ENCODE measurements at regions not wholly inside any gene's neighbourhood (a gene's known extent, or its start where the extent isn't known, plus 50 kb on each side); places are given as distances from the start of the nearest gene placed in this dataset.
"Not testable (repeated sequence)": the region's sequence is repeated elsewhere in the genome, so short reads cannot be mapped to it uniquely, and the experiment has no call there.

DNA sequence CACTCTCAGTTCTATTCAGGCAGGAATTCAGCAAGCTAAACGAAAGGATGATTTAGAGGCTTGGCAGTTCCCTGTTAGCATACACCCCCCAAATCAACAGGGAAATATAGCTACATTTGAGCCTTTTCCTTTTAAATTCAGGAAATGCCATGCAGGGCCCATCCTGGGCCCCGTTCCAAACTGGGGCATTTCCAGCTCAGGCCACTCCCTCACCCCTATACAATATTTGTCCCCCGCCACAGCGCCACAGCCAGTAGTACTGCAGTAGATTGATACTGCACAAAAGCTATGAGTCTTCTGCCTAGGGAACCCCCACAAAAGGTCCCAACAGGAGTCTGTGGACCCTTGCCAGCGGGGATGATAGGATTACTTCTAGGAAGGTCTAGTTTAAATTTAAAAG lies 102.0 kb upstream of the MAPK10 start:
- no peaks in the 10 kb centered on the region for H3K4me1 ChIP-seq (ENCODE audit: insufficient read depth)
- WGBS, 3 donors: 85 to 92% (median 89%) methylated on average over 5 of the region's 5 CpGs
- H3K27me3 ChIP-seq: no peaks in the 10 kb centered on the region
- peaks cover 0 to 3% of the 10 kb centered on the region in 2 donors for H3K9me3 ChIP-seq
- H3K36me3 ChIP-seq: no peaks in the 10 kb centered on the region
- H3K27ac ChIP-seq: no peak overlapping the region
- intact Hi-C loops (cut with DNase I): no loop called here
- no peak for DNase-seq
- H3K4me3 ChIP-seq: no peak overlapping the region
- no peak for TF ChIP-seq CTCF (IDR thresholded peaks at IDR 0.05)
- TF ChIP-seq POLR2A (IDR thresholded peaks at IDR 0.05): no peak
- no peak for TF ChIP-seq EP300 (IDR thresholded peaks at IDR 0.05)

DNA sequence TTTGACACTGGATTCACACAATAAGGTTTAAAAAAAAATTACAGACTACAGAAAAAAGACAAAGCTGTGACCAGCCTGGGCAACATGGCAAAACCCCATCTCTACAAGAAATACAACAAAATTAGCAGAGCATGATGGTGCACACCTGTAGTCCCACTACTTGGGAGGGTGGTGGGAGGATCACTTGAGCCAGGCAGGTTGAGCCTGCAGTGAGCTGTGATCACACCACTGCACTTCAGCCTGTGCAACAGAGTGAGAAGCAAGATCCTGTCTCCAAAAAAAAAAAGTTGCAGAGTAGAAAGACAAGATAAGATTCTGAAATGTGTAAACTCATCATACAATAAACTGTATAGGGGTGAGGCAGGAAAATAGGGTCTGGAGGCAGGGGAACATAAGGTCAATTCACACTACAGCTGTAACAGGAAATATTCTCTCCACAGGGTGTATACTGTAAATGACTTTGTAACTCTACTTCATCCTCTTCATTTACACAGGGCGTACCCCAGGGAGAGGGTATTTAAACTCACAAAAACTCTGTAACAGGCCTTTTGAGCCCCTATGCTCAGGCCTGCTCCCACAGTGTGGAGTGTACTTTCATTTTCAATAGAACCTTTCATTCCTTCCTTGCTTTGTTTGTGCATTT lies 112.6 kb upstream of the MAPK10 start:
- intact Hi-C loops (cut with DNase I): no loop called here
- no peak overlapping the region for H3K27ac ChIP-seq

DNA sequence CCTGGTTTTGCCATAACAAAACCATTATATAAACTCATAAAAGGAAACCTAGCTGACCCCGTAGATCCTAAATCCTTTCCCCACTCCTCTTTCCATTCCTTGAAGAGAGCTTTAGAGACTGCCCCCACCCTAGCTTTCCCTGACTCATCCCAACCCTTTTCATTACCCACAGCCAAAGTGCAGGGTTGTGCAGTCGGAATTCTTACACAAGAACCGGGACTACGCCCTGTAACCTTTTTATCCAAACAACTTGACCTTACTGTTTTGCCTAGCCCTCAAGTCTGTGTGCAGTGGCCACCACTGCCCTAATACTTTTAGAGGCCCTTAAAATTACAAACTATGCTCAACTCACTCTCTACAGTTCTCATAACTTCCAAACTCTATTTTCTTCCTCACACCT lies 116.0 kb upstream of the PTPN13 start:
- H3K4me3 ChIP-seq; H3K27ac ChIP-seq; DNase-seq; H3K27me3 ChIP-seq; intact Hi-C loops (cut with DNase I); H3K9me3 ChIP-seq; H3K36me3 ChIP-seq; H3K4me1 ChIP-seq (ENCODE audit: insufficient read depth): not testable (repeated sequence)
- 93 to 99% (median 95%) methylated on average over 4 of the region's 4 CpGs for WGBS, 3 donors

More for the DNA sequence above, 112.6 kb upstream of the MAPK10 start:
- H3K4me1 ChIP-seq (ENCODE audit: insufficient read depth): peaks cover 2% of the 10 kb centered on the region
- WGBS, 3 donors: 89 to 97% (median 93%) methylated on average over 1 of the region's 1 CpG
- H3K36me3 ChIP-seq: no peaks in the 10 kb centered on the region
- TF ChIP-seq EP300 (IDR thresholded peaks at IDR 0.05): no peak
- no peak for TF ChIP-seq CTCF (IDR thresholded peaks at IDR 0.05)
- TF ChIP-seq POLR2A (IDR thresholded peaks at IDR 0.05): no peak
- no peaks in the 10 kb centered on the region for H3K27me3 ChIP-seq
- no peaks in the 10 kb centered on the region for H3K9me3 ChIP-seq
- H3K4me3 ChIP-seq: no peak overlapping the region
- DNase-seq: no peak

DNA sequence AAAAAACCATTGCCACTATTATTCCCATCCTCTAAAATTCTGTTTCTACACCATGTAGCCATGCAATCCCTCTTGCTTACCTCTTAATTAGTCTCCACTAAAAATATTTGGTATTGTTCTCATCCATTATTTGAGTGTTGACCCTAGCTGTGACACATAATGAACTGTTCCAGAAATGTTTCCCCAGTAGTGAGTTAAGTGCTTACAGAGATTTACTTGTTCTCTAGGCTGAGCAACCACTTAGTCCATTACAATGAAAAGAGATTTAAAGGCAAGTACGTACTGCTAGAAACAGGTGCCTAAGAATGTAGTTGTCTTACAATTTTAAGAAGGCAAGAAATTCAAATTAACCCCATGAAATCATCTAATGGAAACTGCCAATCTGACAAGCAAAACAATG lies 112.7 kb upstream of the PTPN13 start:
- DNase-seq: no peak
- Histone ChIP-seq H3K36me3 (no peaks in the 10 kb centered on the region), H3K27ac (no peak overlapping the region), H3K4me1 (ENCODE audit: insufficient read depth) (no peaks in the 10 kb centered on the region), H3K9me3 (no peaks in the 10 kb centered on the region), H3K27me3 (no peaks in the 10 kb centered on the region), H3K4me3 (no peak overlapping the region)
- intact Hi-C loops (cut with DNase I): no loop called here
- TF ChIP-seq CTCF (IDR thresholded peaks at IDR 0.05) (no peak), EP300 (IDR thresholded peaks at IDR 0.05) (no peak), POLR2A (IDR thresholded peaks at IDR 0.05) (no peak)
- 91 to 96% (median 92%) methylated on average over 1 of the region's 1 CpG for WGBS, 3 donors

- H3K4me3 ChIP-seq: no peak overlapping the region
- no peak overlapping the region for H3K27ac ChIP-seq
- 65 to 70% (median 69%) methylated on average over 5 of the region's 5 CpGs for WGBS, 3 donors
- H3K4me1 ChIP-seq (ENCODE audit: insufficient read depth): no peaks in the 10 kb centered on the region
- no peak for DNase-seq
- intact Hi-C loops (cut with DNase I): no loop called here
- no peaks in the 10 kb centered on the region for H3K36me3 ChIP-seq
- no peaks in the 10 kb centered on the region for H3K27me3 ChIP-seq
- TF ChIP-seq CTCF (IDR thresholded peaks at IDR 0.05) (no peak), POLR2A (IDR thresholded peaks at IDR 0.05) (no peak), EP300 (IDR thresholded peaks at IDR 0.05) (no peak)
- H3K9me3 ChIP-seq: no peaks in the 10 kb centered on the region
Measured at GRCh38 chr4:86482306-86483172, 111.6 kb upstream of the PTPN13 start.
